DMS53 (cell line): ENCODE measurements at regions not wholly inside any gene's neighbourhood (a gene's known extent, or its start where the extent isn't known, plus 50 kb on each side); places are given as distances from the start of the nearest gene placed in this dataset.

Source experiments
- DNase-seq: peaks from one replicate; lab custom pipeline; 2025; lab: John Stamatoyannopoulos, UW

- no peak for DNase-seq
These were observed 187.1 kb downstream of the BRD1 start for GRCh38 chr22:49640366-49641095.

GRCh38 chr22:49639956-49640355 lies 187.7 kb downstream of the BRD1 start:
- DNase-seq, result no peak

GRCh38 chr22:49638788-49639187 lies 188.9 kb downstream of the BRD1 start:
- peak; percentile 35 for DNase-seq

- no peak for DNase-seq
These were observed 189.7 kb downstream of the BRD1 start for GRCh38 chr22:49638001-49638400.

- no peak for DNase-seq
These were observed 190.4 kb downstream of the BRD1 start for GRCh38 chr22:49637255-49637760.

GRCh38 chr22:49636649-49637048 lies 191.0 kb downstream of the BRD1 start:
- no peak for DNase-seq

GRCh38 chr22:49636214-49636613 lies 191.5 kb downstream of the BRD1 start:
- DNase-seq, result no peak

GRCh38 chr22:49634006-49634772 lies 193.5 kb downstream of the BRD1 start:
- DNase-seq, result no peak

GRCh38 chr22:49633010-49633324 lies 194.7 kb downstream of the BRD1 start:
- no peak for DNase-seq

GRCh38 chr22:49632199-49633009 lies 195.3 kb downstream of the BRD1 start:
- DNase-seq, result peak; percentile 58

- DNase-seq, result no peak
These were observed 197.2 kb downstream of the BRD1 start for GRCh38 chr22:49630448-49630946.

GRCh38 chr22:49629586-49630447 lies 197.9 kb downstream of the BRD1 start:
- no peak for DNase-seq

GRCh38 chr22:49629261-49629570 lies 198.5 kb downstream of the BRD1 start:
- DNase-seq, result no peak

GRCh38 chr22:49628391-49629260 lies 199.0 kb downstream of the BRD1 start:
- DNase-seq, result no peak

GRCh38 chr22:49627217-49628181 lies 200.2 kb downstream of the BRD1 start:
- DNase-seq, result no peak

- DNase-seq, result no peak
These were observed 201.1 kb downstream of the BRD1 start for GRCh38 chr22:49626361-49627216.

GRCh38 chr22:49624421-49625177 lies 203.1 kb downstream of the BRD1 start:
- DNase-seq, result no peak

GRCh38 chr22:49623715-49624114 lies 204.0 kb downstream of the BRD1 start:
- no peak for DNase-seq
